Fibroblast of pulmonary artery (primary cell): ENCODE measurements at regions not wholly inside any gene's neighbourhood (a gene's known extent, or its start where the extent isn't known, plus 50 kb on each side); places are given as distances from the start of the nearest gene placed in this dataset.
A peak's percentile ranks its signal among the peaks of the same experiment; 100 is the strongest.

Experiments used
- DNase-seq: peaks from one replicate; pipeline ENCODE4 v3.0.0-alpha.2; 2010; ENCODE audit warnings: low read depth
- H3K4me3 ChIP-seq: replicated peaks from 2 replicates; pipeline ENCODE4 v1.5.1; 2011; ENCODE audit warnings: low read depth, mild to moderate bottlenecking, control low read depth, low read length, moderate library complexity
- TF ChIP-seq, protein P1 (sequence below): IDR thresholded peaks from 2 replicates; pipeline ENCODE4 v1.5.1; 2011; ENCODE audit warnings: mild to moderate bottlenecking, control low read depth, low read length, inconsistent platforms; ENCODE audit errors: missing control alignments

DNA sequence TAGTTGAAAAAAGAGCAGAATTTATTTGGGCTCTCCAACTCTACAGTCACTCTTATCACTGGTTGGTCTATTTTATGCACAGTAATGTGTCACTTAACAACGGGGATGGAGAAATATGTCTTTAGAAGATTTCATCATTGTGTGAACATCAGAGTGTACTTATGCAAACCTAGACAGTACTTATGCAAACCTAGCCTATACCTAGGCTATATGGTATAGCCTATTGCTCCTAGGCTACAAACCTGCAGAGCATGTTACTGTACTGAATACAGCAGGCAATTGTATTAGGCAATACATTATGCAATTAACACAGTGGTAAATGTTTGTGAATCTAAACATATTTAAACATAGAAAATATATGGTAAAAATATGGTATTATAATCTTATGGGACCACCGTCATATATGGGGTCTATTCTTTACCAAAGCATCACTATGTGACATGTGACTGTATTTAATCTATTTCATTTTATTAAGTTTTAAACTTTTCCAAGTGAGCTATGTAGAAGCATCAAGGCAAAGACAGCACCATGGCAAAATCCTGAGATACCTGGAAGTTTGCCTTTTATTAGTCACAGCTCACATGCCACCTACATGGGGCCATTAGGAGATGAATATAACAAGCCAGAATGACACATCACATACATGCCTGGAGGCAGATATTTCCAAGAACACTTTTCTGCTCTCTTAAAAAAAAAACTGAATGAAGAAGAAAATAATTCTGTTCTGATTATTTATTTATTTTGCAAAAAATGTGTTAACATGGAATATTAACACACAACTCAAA is 537.4 kb downstream of the TUSC7 start:
- DNase-seq, result no peak
- TF ChIP-seq, protein P1, sequence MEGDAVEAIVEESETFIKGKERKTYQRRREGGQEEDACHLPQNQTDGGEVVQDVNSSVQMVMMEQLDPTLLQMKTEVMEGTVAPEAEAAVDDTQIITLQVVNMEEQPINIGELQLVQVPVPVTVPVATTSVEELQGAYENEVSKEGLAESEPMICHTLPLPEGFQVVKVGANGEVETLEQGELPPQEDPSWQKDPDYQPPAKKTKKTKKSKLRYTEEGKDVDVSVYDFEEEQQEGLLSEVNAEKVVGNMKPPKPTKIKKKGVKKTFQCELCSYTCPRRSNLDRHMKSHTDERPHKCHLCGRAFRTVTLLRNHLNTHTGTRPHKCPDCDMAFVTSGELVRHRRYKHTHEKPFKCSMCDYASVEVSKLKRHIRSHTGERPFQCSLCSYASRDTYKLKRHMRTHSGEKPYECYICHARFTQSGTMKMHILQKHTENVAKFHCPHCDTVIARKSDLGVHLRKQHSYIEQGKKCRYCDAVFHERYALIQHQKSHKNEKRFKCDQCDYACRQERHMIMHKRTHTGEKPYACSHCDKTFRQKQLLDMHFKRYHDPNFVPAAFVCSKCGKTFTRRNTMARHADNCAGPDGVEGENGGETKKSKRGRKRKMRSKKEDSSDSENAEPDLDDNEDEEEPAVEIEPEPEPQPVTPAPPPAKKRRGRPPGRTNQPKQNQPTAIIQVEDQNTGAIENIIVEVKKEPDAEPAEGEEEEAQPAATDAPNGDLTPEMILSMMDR, result no peak
- no peak overlapping the region for H3K4me3 ChIP-seq

DNA sequence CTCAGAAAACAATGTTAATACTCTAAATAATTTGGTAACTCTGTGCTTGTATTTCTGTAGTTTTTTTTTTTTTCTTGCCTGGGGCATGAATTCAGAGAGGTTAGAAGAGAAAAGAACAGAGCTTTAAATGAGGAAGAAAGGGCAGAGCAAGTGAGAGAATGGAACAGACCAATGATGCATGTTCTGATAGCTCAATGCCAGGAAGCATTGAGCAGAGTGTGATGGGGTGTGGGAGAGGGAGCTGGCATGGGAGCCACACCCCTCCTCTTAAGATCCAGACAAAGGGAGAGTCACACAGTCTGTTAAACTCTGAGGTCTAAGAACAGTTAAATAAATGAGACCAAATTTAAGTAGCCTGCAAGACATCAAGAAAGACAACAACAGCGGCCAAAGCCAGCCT is 538.6 kb downstream of the TUSC7 start:
- no peak overlapping the region for H3K4me3 ChIP-seq
- TF ChIP-seq, protein P1, result no peak
- DNase-seq, result no peak

GRCh38 chr3:117252208-117252607 is 542.6 kb downstream of the TUSC7 start:
- peak; percentile 3 for DNase-seq
- TF ChIP-seq, protein P1, result no peak
- H3K4me3 ChIP-seq, result no peak overlapping the region

GRCh38 chr3:117252651-117253050 is 543.1 kb downstream of the TUSC7 start:
- DNase-seq, result no peak
- TF ChIP-seq, protein P1, result no peak

GRCh38 chr3:117253636-117254035 is 544.1 kb downstream of the TUSC7 start:
- TF ChIP-seq, protein P1, result no peak

More at GRCh38 chr3:117252651-117253050, 543.1 kb downstream of the TUSC7 start:
- H3K4me3 ChIP-seq, result no peak overlapping the region

GRCh38 chr3:117254985-117255384 is 545.4 kb downstream of the TUSC7 start:
- H3K4me3 ChIP-seq, result no peak overlapping the region
- TF ChIP-seq, protein P1, result no peak
- DNase-seq, result no peak

More at GRCh38 chr3:117253636-117254035, 544.1 kb downstream of the TUSC7 start:
- DNase-seq, result no peak
- H3K4me3 ChIP-seq, result no peak overlapping the region

DNA sequence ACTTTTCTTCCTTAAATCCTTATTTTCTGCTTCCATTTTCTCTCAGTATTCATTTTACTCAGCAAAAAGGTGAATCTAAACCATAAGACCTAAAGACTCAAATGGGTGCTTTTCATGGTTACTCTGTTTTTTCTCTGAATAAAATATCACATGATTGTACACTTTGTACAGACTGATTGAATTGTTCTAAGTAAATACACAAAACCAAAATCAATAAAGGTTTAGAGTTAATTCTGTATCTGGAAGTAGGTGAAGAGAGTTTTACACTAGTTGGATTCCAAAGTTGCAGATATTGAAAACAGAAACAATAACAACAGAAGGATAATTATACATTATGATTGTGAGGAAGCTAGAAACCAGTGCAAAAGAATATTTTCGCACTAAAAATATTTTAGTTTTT is 546.2 kb downstream of the TUSC7 start:
- TF ChIP-seq, protein P1, result no peak
- DNase-seq, result no peak
- H3K4me3 ChIP-seq, result no peak overlapping the region
